GM12878 (cell line): ENCODE measurements at regions not wholly inside any gene's neighbourhood (a gene's known extent, or its start where the extent isn't known, plus 50 kb on each side); places are given as distances from the start of the nearest gene placed in this dataset.

Source experiments
- ATAC-seq: fragments of 200-7000 bp; cut with Tn5 transposase; 3 replicates; pipeline ENCODE4 v1.9.1; 2020; ENCODE audit warnings: mild to moderate bottlenecking, moderate library complexity
- BruUV-seq: library from RNA; stranded (reverse); fragments of 400-500 nt; replicated peaks from 2 replicates; lab custom pipeline; 2021; lab: Mats Ljungman, UMichigan
- CTCF ChIA-PET: fragments of 300-600 bp; sonication (Branson Sonifier 250); formaldehyde crosslinking; extraction: SDS; loops from one replicate; lab custom pipeline; 2021; ENCODE audit warnings: inconsistent platforms; lab: Yijun Ruan, JAX
- POLR2A ChIA-PET: fragments of 350-600 bp; formaldehyde crosslinking; extraction: SDS; loops from one replicate; lab custom pipeline; 2021; ENCODE audit warnings: inconsistent platforms; lab: Charles Lee
- RAD21 ChIA-PET: fragments of 300-600 bp; sonication (Branson Sonifier 250); formaldehyde crosslinking; loops from one replicate; lab custom pipeline; 2023; ENCODE audit warnings: antibody characterized with exemption; ENCODE audit not compliant: unreplicated experiment; lab: Charles Lee
- SMC1A ChIA-PET: fragments of 300-600 bp; sonication (Branson Sonifier 250); formaldehyde crosslinking; loops from one replicate; lab custom pipeline; 2023; ENCODE audit not compliant: unreplicated experiment, uncharacterized antibody; lab: Charles Lee
- DNase-seq: peaks from one replicate; pipeline ENCODE4 v3.0.0-alpha.2; 2011; ENCODE audit warnings: low read depth, low spot score
- FAIRE-seq: peaks from 3 replicates; lab custom pipeline; 2011; peaks lifted over from hg19 to GRCh38; lab: Jason Lieb, UNC
- H2AFZ ChIP-seq: 2 replicates; pipeline ENCODE4 v1.6.0; 2011; ENCODE audit warnings: low read depth, low read length, control low read depth; ENCODE audit not compliant: control insufficient read depth
- H3K27ac ChIP-seq: 2 replicates; pipeline ENCODE4 v1.5.1; 2011; ENCODE audit warnings: control low read depth; ENCODE audit not compliant: control insufficient read depth, insufficient read depth
- H3K27me3 ChIP-seq, 2 experiments: replicated peaks in 1 of 2; 2 replicates each; pipeline versions ENCODE4 v1.6.0 to v1.6.1; 2011; ENCODE audit warnings: low read length in 1 of 2; ENCODE audit not compliant: control insufficient read depth in 2 of 2, insufficient read depth in 2 of 2
- H3K36me3 ChIP-seq, 2 experiments: 2 replicates each; pipeline ENCODE4 v1.5.1; 2011; ENCODE audit warnings: low read length in 1 of 2; ENCODE audit not compliant: control insufficient read depth in 2 of 2, insufficient read depth in 2 of 2
- H3K4me1 ChIP-seq: 2 replicates; pipeline ENCODE4 v1.6.1; 2011; ENCODE audit warnings: mild to moderate bottlenecking, low read length, moderate library complexity, mixed read lengths; ENCODE audit not compliant: control insufficient read depth, insufficient read depth
- H3K4me2 ChIP-seq: 2 replicates; pipeline ENCODE4 v1.6.0; 2011; ENCODE audit warnings: control low read depth; ENCODE audit not compliant: control insufficient read depth, insufficient read depth
- H3K4me3 ChIP-seq: fragments of 200-600 bp; sonication (generic); 2 replicates; pipeline ENCODE4 v1.5.1; 2016
- H3K79me2 ChIP-seq: 2 replicates; pipeline ENCODE4 v1.6.0; 2011; ENCODE audit warnings: low read length; ENCODE audit not compliant: control insufficient read depth, insufficient read depth
- H3K9ac ChIP-seq: 2 replicates; pipeline ENCODE4 v1.8.0; 2011; ENCODE audit warnings: low read length, control low read depth, mixed read lengths; ENCODE audit not compliant: control insufficient read depth, insufficient read depth
- H3K9me3 ChIP-seq: replicated peaks from 3 replicates; pipeline ENCODE4 v1.5.1; 2011; ENCODE audit warnings: mild to moderate bottlenecking, low read length; ENCODE audit not compliant: control insufficient read depth, insufficient read depth
- H4K20me1 ChIP-seq: 2 replicates; pipeline ENCODE4 v1.6.0; 2011; ENCODE audit not compliant: control insufficient read depth, insufficient read depth
- E2F4 ChIP-seq: IDR thresholded peaks from 2 replicates; pipeline ENCODE4 v1.6.1; 2012; ENCODE audit warnings: low read depth, low read length, improper control_type of control experiment
- ELK1 ChIP-seq: IDR thresholded peaks from 2 replicates; pipeline ENCODE4 v1.6.1; 2012; ENCODE audit warnings: low read depth, low read length, improper control_type of control experiment
- FOXK2 ChIP-seq: fragments of 450-650 bp; IDR thresholded peaks from 2 replicates; pipeline ENCODE4 v1.6.1; 2017; ENCODE audit warnings: mild to moderate bottlenecking, moderate library complexity
- MXI1 ChIP-seq: fragments of 150-350 bp; IDR thresholded peaks from 2 replicates; pipeline ENCODE4 v1.6.1; 2011; ENCODE audit warnings: low read depth, mild to moderate bottlenecking, inconsistent platforms, low read length, improper control_type of control experiment
- NR2C2 ChIP-seq: IDR thresholded peaks from 2 replicates; pipeline ENCODE4 v1.6.1; 2011; ENCODE audit warnings: borderline replicate concordance, low read depth; ENCODE audit not compliant: control insufficient read depth, insufficient read length
- NRF1 ChIP-seq: conservative IDR thresholded peaks from 2 replicates; pipeline ENCODE4 v1.6.1; 2011; ENCODE audit warnings: mild to moderate bottlenecking, low read depth, low read length, improper control_type of control experiment
- PRDM15 ChIP-seq: fragments of 450-650 bp; formaldehyde crosslinking; IDR thresholded peaks from 2 replicates; pipeline ENCODE4 v1.4.0; 2020; ENCODE audit warnings: mild to moderate bottlenecking, moderate library complexity
- RCOR1 ChIP-seq: conservative IDR thresholded peaks from 2 replicates; pipeline ENCODE4 v1.6.1; 2012; ENCODE audit warnings: low read depth, low read length, improper control_type of control experiment
- RUNX3 ChIP-seq: IDR thresholded peaks from 2 replicates; pipeline ENCODE4 v1.6.1; 2012; ENCODE audit warnings: low read length, inconsistent platforms
- SRF ChIP-seq, 2 experiments: IDR thresholded peaks; 2 replicates each; pipeline ENCODE4 v1.6.1; 2011; ENCODE audit warnings: low read depth in 2 of 2, low read length in 2 of 2, mild to moderate bottlenecking in 1 of 2, moderate library complexity in 1 of 2
- USF2 ChIP-seq: IDR thresholded peaks from 2 replicates; pipeline ENCODE4 v1.6.1; 2011; ENCODE audit warnings: low read depth, low read length, improper control_type of control experiment, borderline replicate concordance
- ZBED1 ChIP-seq: IDR thresholded peaks from 2 replicates; pipeline ENCODE4 v1.6.1; 2016; ENCODE audit warnings: borderline replicate concordance
- ZSCAN29 ChIP-seq: fragments of 450-650 bp; IDR thresholded peaks from 2 replicates; pipeline ENCODE4 v1.6.1; 2017; ENCODE audit warnings: mild to moderate bottlenecking, moderate library complexity
- WGBS: methylation state at CpG from one replicate; pipeline ENCODE4 v1.1.6; 2016; ENCODE audit warnings: low lambda C conversion rate; ENCODE audit not compliant: insufficient replicate concordance, insufficient coverage; ENCODE audit errors: missing lambda C conversion rate; 5-methylcytosine and 5-hydroxymethylcytosine counted together
- in situ Hi-C: fragments of 300-500 bp; cut with MboI; formaldehyde crosslinking; loops from 9 replicates; pipeline ENCODE4 v1.14.3; 2018; ENCODE audit warnings: mixed read lengths
- intact Hi-C: fragments of 100-400 bp; cut with micrococcal nuclease; formaldehyde crosslinking; loops from one replicate; pipeline ENCODE4 v1.14.2; 2022; ENCODE audit not compliant: unreplicated experiment
- TF ChIP-seq, protein P1 (sequence below): fragments of 150-350 bp; IDR thresholded peaks from 2 replicates; pipeline ENCODE4 v1.6.1; 2014; ENCODE audit warnings: mild to moderate bottlenecking, low read depth, low read length

GRCh38 chr9:94482110-94482509 is 72.8 kb upstream of the PCAT7 start:
- Histone ChIP-seq H3K9me3 (no peaks in the 10 kb centered on the region), H3K4me2 (no peak overlapping the region), H3K36me3 (no peaks in the 10 kb centered on the region), H3K4me3 (no peak overlapping the region), H3K79me2 (no peaks in the 10 kb centered on the region), H4K20me1 (no peaks in the 10 kb centered on the region), H2AFZ (no peak overlapping the region), H3K9ac (no peak overlapping the region), H3K27ac (no peak overlapping the region), H3K27me3 (no peaks in the 10 kb centered on the region), H3K4me1 (no peaks in the 10 kb centered on the region)
- no peak for TF ChIP-seq RCOR1
- no peak for TF ChIP-seq NR2C2
- no peak for TF ChIP-seq USF2
- TF ChIP-seq FOXK2 = no peak
- no peak for TF ChIP-seq NRF1
- no peak for TF ChIP-seq ELK1
- TF ChIP-seq SRF (IDR thresholded peaks at IDR 0.05; ENCODE audit: low read depth in 2 of 2, low read length in 2 of 2) = no peak
- TF ChIP-seq PRDM15 (CRISPR knock-in tag) = no peak
- no peak for TF ChIP-seq ZBED1
- no peak for TF ChIP-seq E2F4
- TF ChIP-seq MXI1 = no peak
- TF ChIP-seq, protein P1, sequence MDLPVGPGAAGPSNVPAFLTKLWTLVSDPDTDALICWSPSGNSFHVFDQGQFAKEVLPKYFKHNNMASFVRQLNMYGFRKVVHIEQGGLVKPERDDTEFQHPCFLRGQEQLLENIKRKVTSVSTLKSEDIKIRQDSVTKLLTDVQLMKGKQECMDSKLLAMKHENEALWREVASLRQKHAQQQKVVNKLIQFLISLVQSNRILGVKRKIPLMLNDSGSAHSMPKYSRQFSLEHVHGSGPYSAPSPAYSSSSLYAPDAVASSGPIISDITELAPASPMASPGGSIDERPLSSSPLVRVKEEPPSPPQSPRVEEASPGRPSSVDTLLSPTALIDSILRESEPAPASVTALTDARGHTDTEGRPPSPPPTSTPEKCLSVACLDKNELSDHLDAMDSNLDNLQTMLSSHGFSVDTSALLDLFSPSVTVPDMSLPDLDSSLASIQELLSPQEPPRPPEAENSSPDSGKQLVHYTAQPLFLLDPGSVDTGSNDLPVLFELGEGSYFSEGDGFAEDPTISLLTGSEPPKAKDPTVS = no peak
- TF ChIP-seq RUNX3 = no peak
- no peak for TF ChIP-seq ZSCAN29
- DNase-seq (no peak), FAIRE-seq (no peak), ATAC-seq (no peak)
- ChIA-PET RAD21 (no interaction called here), CTCF (interaction anchor here (1.3 kb wide), 1 partner anchor 11 kb away, joined by 3 read pairs; no protein-coding TSS in a partner anchor), SMC1A (no interaction called here), POLR2A (no interaction called here)
- WGBS = 61% methylated on average over 4 of the region's 4 CpGs
- no TSS peak for BruUV-seq
- in situ Hi-C loops (no loop called here), intact Hi-C loops (no loop called here)
